ENCODE measurements at regions not wholly inside any gene's neighbourhood (a gene's known extent, or its start where the extent isn't known, plus 50 kb on each side); places are given as distances from the start of the nearest gene placed in this dataset.

GRCh38 chr5:168110870-168111832 lies 180.3 kb upstream of the WWC1 start:
- Histone ChIP-seq H3K27ac (no peak overlapping the region), H3K4me3 (no peak overlapping the region)

GRCh38 chr5:168114444-168115017 lies 176.9 kb upstream of the WWC1 start:
- Histone ChIP-seq H3K4me3 (no peak overlapping the region), H3K27ac (no peak overlapping the region)

GRCh38 chr5:168117469-168117868 lies 174.0 kb upstream of the WWC1 start:
- no peak overlapping the region for H3K4me3 ChIP-seq
- no peak overlapping the region for H3K27ac ChIP-seq

- no peak overlapping the region for H3K4me3 ChIP-seq
- H3K27ac ChIP-seq = no peak overlapping the region
Measured at GRCh38 chr5:168118042-168118668, 173.3 kb upstream of the WWC1 start.

- Histone ChIP-seq H3K4me3 (no peak overlapping the region), H3K27ac (no peak overlapping the region)
Measured at GRCh38 chr5:168120401-168121137, 170.9 kb upstream of the WWC1 start.

GRCh38 chr5:168121138-168121494 lies 170.3 kb upstream of the WWC1 start:
- H3K27ac ChIP-seq = no peak overlapping the region

GRCh38 chr5:168123631-168124528 lies 167.6 kb upstream of the WWC1 start:
- no peak overlapping the region for H3K27ac ChIP-seq
- H3K4me3 ChIP-seq = no peak overlapping the region

More at GRCh38 chr5:168121138-168121494, 170.3 kb upstream of the WWC1 start:
- H3K4me3 ChIP-seq = no peak overlapping the region

GRCh38 chr5:168125445-168126199 lies 165.8 kb upstream of the WWC1 start:
- H3K4me3 ChIP-seq = no peak overlapping the region
- H3K27ac ChIP-seq = no peak overlapping the region

- Histone ChIP-seq H3K27ac (no peak overlapping the region), H3K4me3 (no peak overlapping the region)
Measured at GRCh38 chr5:168126606-168127005, 164.8 kb upstream of the WWC1 start.

GRCh38 chr5:168128111-168128510 lies 163.3 kb upstream of the WWC1 start:
- Histone ChIP-seq H3K27ac (no peak overlapping the region), H3K4me3 (no peak overlapping the region)

- Histone ChIP-seq H3K27ac (no peak overlapping the region), H3K4me3 (no peak overlapping the region)
Measured at GRCh38 chr5:168128557-168128956, 162.9 kb upstream of the WWC1 start.

- no peak overlapping the region for H3K27ac ChIP-seq
- no peak overlapping the region for H3K4me3 ChIP-seq
Measured at GRCh38 chr5:168131519-168131918, 159.9 kb upstream of the WWC1 start.

GRCh38 chr5:168132241-168132641 lies 159.2 kb upstream of the WWC1 start:
- Histone ChIP-seq H3K4me3 (no peak overlapping the region), H3K27ac (no peak overlapping the region)

- Histone ChIP-seq H3K4me3 (no peak overlapping the region), H3K27ac (no peak overlapping the region)
Measured at GRCh38 chr5:168135897-168136296, 155.5 kb upstream of the WWC1 start.

GRCh38 chr5:168136340-168136739 lies 155.1 kb upstream of the WWC1 start:
- no peak overlapping the region for H3K27ac ChIP-seq

GRCh38 chr5:168137265-168137664 lies 154.2 kb upstream of the WWC1 start:
- Histone ChIP-seq H3K27ac (no peak overlapping the region), H3K4me3 (no peak overlapping the region)

More at GRCh38 chr5:168136340-168136739, 155.1 kb upstream of the WWC1 start:
- no peak overlapping the region for H3K4me3 ChIP-seq

GRCh38 chr5:168140241-168140640 lies 151.2 kb upstream of the WWC1 start:
- H3K27ac ChIP-seq = no peak overlapping the region
- no peak overlapping the region for H3K4me3 ChIP-seq

- Histone ChIP-seq H3K4me3 (no peak overlapping the region), H3K27ac (no peak overlapping the region)
Measured at GRCh38 chr5:168142402-168142801, 149.0 kb upstream of the WWC1 start.
